Type B pancreatic cell (in vitro differentiated cells): ENCODE measurements at regions not wholly inside any gene's neighbourhood (a gene's known extent, or its start where the extent isn't known, plus 50 kb on each side); places are given as distances from the start of the nearest gene placed in this dataset.

Experiments used
- DNase-seq: peaks from one replicate; pipeline ENCODE4 v3.0.0; 2021; ENCODE audit warnings: mixed read lengths; ENCODE audit not compliant: unreplicated experiment; ENCODE audit errors: extremely low spot score
- H3K27ac Mint-ChIP-seq: 2 replicates; pipeline ENCODE4 v1.8.0; 2021; ENCODE audit warnings: mild to moderate bottlenecking, mixed read lengths
- H3K27me3 Mint-ChIP-seq: 2 replicates; pipeline ENCODE4 v1.8.0; 2021; ENCODE audit warnings: mixed read lengths
- H3K36me3 Mint-ChIP-seq: 2 replicates; pipeline ENCODE4 v1.8.0; 2021; ENCODE audit warnings: mixed read lengths
- H3K4me1 Mint-ChIP-seq: one replicate; pipeline ENCODE4 v1.8.0; 2021; ENCODE audit warnings: mixed read lengths; ENCODE audit not compliant: unreplicated experiment
- H3K4me3 Mint-ChIP-seq: 2 replicates; pipeline ENCODE4 v1.8.0; 2021; ENCODE audit warnings: mild to moderate bottlenecking, mixed read lengths
- H3K9me3 Mint-ChIP-seq: 2 replicates; pipeline ENCODE4 v1.8.0; 2021; ENCODE audit warnings: mixed read lengths
- TF ChIP-seq, protein P1 (sequence below): fragments of 200-600 bp; sonication (generic); conservative IDR thresholded peaks from 2 replicates; pipeline ENCODE4 v1.5.0; 2021; ENCODE audit warnings: antibody characterized with exemption, mild to moderate bottlenecking

DNA sequence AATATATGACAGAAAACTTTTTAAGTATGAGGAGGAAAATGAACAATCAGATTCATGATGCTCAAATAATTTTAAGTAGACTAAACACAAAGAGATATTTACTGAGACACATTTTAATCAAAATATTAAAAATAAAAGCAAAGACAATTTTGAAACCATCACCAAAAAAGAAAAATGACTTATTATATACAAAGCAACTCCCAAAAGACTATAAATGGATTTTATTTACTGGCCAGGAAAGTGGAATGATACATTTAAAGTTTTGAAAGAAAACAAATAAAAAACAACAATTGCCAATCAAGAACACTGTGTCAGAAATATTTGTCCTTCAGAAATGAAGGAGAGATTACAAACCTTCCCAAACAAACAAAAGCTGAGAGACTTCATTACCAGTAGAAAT, 968.5 kb upstream of the CELF4 start:
- no peaks in the 10 kb centered on the region for H3K9me3 Mint-ChIP-seq
- H3K27ac Mint-ChIP-seq, result no peak overlapping the region
- H3K36me3 Mint-ChIP-seq, result no peaks in the 10 kb centered on the region
- no peaks in the 10 kb centered on the region for H3K4me1 Mint-ChIP-seq
- H3K4me3 Mint-ChIP-seq, result no peak overlapping the region
- no peak for DNase-seq
- TF ChIP-seq, protein P1, sequence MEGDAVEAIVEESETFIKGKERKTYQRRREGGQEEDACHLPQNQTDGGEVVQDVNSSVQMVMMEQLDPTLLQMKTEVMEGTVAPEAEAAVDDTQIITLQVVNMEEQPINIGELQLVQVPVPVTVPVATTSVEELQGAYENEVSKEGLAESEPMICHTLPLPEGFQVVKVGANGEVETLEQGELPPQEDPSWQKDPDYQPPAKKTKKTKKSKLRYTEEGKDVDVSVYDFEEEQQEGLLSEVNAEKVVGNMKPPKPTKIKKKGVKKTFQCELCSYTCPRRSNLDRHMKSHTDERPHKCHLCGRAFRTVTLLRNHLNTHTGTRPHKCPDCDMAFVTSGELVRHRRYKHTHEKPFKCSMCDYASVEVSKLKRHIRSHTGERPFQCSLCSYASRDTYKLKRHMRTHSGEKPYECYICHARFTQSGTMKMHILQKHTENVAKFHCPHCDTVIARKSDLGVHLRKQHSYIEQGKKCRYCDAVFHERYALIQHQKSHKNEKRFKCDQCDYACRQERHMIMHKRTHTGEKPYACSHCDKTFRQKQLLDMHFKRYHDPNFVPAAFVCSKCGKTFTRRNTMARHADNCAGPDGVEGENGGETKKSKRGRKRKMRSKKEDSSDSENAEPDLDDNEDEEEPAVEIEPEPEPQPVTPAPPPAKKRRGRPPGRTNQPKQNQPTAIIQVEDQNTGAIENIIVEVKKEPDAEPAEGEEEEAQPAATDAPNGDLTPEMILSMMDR, result no peak
- no peaks in the 10 kb centered on the region for H3K27me3 Mint-ChIP-seq

DNA sequence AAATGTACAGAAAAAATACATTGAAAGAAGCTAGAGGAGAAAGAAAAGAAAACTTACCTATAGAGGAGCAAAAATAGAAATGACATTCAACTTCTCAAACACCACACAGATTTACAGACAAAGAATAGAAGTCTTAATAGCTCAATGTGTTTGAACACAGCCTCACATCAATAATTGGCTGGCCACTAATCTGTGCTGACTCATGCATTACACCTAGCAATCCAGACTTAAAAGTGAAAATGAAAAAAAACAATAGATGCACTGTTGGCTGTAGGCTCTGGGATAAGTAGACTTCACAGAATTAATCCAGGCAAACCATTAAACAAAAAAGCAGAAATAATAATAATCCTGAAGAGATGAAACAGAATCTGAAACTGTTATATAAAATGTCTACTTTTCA, 961.3 kb upstream of the CELF4 start:
- no peaks in the 10 kb centered on the region for H3K36me3 Mint-ChIP-seq
- H3K4me1 Mint-ChIP-seq, result peaks cover 10% of the 10 kb centered on the region
- no peak overlapping the region for H3K27ac Mint-ChIP-seq
- peaks cover 5% of the 10 kb centered on the region for H3K9me3 Mint-ChIP-seq
- DNase-seq, result no peak
- no peak overlapping the region for H3K4me3 Mint-ChIP-seq
- TF ChIP-seq, protein P1, result no peak
- no peaks in the 10 kb centered on the region for H3K27me3 Mint-ChIP-seq

DNA sequence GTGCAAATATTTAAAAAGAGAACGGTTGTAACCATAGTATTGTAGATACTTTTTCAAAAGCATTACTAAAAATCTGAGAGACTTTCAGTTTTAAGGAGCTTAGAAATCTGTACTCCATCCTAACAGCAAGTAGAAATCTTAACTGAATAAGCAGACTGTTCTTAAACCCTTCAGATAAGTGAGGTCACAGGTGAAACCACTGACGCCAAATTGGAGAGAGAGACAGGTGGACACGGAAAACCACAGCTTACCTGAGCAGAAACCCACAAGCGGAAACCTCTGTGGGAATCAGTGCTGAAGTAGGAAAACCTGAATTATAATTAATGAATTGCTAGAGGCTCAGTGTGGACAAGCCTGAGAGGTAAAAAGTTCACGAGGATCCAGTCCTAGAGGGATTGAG, 959.4 kb upstream of the CELF4 start:
- Mint-ChIP-seq H3K9me3 (peaks cover 5% of the 10 kb centered on the region), H3K27me3 (no peaks in the 10 kb centered on the region), H3K27ac (no peak overlapping the region), H3K36me3 (no peaks in the 10 kb centered on the region), H3K4me1 (peaks cover 19% of the 10 kb centered on the region), H3K4me3 (no peak overlapping the region)
- TF ChIP-seq, protein P1, result no peak
- no peak for DNase-seq

DNA sequence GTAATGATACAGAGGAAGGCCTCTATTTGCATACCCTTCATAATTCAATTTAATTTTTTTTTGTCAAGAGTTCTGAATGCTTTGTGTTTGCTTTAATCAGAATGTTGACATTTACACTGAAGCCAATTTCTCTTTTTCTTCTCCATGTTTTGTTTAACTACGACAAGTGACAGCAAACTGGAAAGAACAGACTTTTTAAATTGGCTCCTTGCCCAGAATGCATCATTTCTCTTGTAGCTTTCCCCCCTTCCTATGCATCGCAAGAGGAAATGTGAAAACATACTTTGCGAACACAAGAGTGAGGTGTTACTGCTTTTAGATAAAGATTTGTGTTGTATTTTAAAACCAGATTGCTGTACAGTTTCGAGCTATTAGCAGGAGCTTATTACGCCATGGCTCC, 955.2 kb upstream of the CELF4 start:
- Mint-ChIP-seq H3K27ac (peak overlapping the region; percentile 56), H3K4me1 (peaks cover 26% of the 10 kb centered on the region), H3K27me3 (no peaks in the 10 kb centered on the region), H3K4me3 (peak overlapping the region; percentile 50), H3K9me3 (peaks cover 5% of the 10 kb centered on the region), H3K36me3 (no peaks in the 10 kb centered on the region)
- TF ChIP-seq, protein P1, result no peak
- DNase-seq, result no peak

DNA sequence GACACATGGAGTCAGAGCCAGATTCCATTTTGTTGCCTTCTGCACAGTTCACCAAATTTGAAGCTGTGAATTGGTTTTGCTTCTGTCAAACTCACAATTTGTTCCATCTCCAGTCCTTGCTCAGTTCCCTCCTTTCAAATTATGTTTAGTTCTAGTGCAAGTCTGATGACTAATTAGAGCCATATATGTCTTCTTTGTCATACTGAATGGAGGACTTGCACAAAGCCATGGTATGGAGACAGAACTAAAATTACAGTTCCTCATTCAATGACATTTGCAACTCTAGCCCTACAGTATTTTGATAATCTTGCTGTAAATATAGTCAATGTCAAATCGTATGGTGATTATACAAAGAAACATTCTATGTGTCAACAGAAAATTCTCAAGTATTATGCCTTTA, 936.9 kb upstream of the CELF4 start:
- no peaks in the 10 kb centered on the region for H3K36me3 Mint-ChIP-seq

More for the DNA sequence above, 936.9 kb upstream of the CELF4 start:
- H3K27me3 Mint-ChIP-seq, result no peaks in the 10 kb centered on the region
- H3K4me1 Mint-ChIP-seq, result no peaks in the 10 kb centered on the region
- TF ChIP-seq, protein P1, result no peak
- no peak overlapping the region for H3K27ac Mint-ChIP-seq
- H3K4me3 Mint-ChIP-seq, result no peak overlapping the region
- no peak for DNase-seq
- H3K9me3 Mint-ChIP-seq, result peaks cover 11% of the 10 kb centered on the region
